ENCODE measurements at regions not wholly inside any gene's neighbourhood (a gene's known extent, or its start where the extent isn't known, plus 50 kb on each side); places are given as distances from the start of the nearest gene placed in this dataset.
A peak's percentile ranks its signal among the peaks of the same experiment; 100 is the strongest.
"Not testable (repeated sequence)": the region's sequence is repeated elsewhere in the genome, so short reads cannot be mapped to it uniquely, and the experiment has no call there.

- no peak for DNase-seq
Observed at GRCh38 chr7:26065652-26066051, 86.3 kb upstream of the NFE2L3 start.

GRCh38 chr7:26066736-26067135, 85.3 kb upstream of the NFE2L3 start:
- DNase-seq: no peak

GRCh38 chr7:26070290-26070689, 81.7 kb upstream of the NFE2L3 start:
- no peak for DNase-seq

- DNase-seq: no peak
Observed at GRCh38 chr7:26071622-26072456, 80.2 kb upstream of the NFE2L3 start.

DNA sequence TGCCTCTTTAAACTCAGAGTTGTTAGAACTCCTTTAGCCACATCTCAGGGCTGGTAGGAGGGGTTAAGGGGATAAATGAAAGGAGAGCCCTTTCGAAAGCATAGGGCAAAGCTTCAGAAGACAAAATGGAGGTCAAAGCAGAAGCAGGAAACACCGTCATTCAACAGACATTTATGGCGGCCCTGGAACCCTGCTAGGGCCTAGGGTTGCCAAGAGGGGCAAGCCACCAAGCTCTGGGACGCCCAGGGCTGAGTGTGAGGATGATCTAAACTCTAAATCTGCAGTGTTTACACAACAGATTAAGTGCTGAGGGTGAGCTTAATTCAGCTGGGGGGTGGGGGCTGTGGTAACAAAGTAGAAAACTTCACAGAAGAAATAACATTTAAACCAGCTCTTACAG, 79.0 kb upstream of the NFE2L3 start:
- no peak for DNase-seq

GRCh38 chr7:26074919-26075318, 77.1 kb upstream of the NFE2L3 start:
- no peak for DNase-seq

DNA sequence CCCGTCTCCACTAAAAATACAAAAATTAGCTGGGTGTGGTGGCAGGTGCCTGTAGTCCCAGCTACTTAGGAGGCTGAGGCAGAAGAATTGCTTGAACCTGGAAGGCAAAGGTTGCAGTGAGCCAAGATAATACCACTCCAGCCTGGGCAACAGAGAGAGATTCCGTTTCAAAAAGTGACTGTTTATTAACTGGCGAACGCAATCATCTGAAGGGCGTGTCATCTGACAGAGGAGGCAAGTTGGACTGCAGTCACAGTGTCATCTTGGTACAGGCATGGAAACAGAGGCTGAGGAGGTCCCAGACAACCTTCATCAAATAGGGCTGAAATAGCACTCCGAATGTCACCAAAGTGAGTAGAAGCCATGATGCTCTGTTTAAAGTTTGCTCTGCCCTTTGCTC, 75.3 kb upstream of the NFE2L3 start:
- DNase-seq: no peak

DNA sequence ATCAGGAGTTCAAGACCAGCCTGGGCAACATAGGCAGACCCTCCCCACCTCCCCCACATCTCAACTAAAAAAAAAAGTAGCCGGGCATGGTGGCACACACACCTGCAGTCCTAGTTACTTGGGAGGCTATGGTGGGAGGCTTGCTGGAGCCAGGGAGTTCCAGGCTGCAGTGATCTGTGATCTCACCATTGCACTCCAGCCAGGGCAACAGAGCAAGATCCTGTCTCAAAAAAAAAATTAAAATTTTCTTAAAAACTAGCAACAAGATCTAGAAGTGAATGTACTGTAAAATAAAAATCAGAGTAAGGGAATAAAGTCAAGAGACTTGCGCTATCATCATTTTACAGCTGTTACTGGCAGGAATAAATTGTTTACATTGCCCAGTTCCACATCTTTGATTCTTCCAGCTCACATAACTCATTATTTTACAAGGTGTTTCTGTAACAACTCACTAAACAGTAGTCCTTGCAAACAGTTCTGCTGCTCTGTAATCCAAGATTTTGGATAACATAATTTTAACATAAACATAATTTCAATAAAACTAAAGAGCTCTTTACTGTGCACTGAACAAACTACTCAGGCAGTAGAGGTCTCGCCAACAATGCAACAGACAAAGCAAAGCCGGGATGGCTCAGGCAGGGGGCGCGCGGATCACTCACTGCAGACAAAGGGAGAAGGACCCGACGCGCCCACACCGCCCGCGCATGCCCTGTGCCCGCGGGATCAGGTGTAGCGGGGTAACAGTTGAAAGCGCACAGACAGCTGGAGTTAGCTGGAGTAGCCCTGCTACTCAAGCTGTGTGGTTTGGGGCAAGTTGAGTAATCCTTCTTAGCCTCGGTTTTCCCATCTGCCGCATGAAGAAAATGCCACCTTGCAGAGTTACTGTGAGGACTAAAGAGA, 73.3 kb upstream of the NFE2L3 start:
- DNase-seq: peak; percentile 72

DNA sequence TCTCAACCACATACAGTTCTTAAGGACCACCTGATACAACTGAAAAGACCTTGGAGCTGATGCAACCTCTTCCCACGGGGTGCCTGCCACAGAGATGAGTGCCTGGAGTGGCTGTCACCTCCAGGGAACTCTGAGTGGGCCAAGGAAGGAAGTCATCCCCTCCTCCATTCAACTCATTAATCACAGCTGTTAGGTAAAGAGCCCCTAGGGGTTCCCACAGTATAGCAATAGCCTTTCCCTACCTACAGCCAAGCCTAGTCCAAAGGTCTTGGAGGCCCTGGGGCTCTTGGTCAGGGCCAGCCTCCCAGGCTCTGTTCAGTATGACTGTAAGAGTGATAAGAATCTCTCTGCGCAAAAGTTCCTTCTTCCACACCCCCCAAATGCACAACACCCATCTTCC, 70.4 kb upstream of the NFE2L3 start:
- DNase-seq: no peak

GRCh38 chr7:26083113-26083512, 68.9 kb upstream of the NFE2L3 start:
- DNase-seq: no peak

GRCh38 chr7:26084418-26084817, 67.6 kb upstream of the NFE2L3 start:
- DNase-seq: no peak

GRCh38 chr7:26085771-26086170, 66.2 kb upstream of the NFE2L3 start:
- no peak for DNase-seq

- DNase-seq: no peak
Observed at GRCh38 chr7:26087321-26088091, 64.5 kb upstream of the NFE2L3 start.

DNA sequence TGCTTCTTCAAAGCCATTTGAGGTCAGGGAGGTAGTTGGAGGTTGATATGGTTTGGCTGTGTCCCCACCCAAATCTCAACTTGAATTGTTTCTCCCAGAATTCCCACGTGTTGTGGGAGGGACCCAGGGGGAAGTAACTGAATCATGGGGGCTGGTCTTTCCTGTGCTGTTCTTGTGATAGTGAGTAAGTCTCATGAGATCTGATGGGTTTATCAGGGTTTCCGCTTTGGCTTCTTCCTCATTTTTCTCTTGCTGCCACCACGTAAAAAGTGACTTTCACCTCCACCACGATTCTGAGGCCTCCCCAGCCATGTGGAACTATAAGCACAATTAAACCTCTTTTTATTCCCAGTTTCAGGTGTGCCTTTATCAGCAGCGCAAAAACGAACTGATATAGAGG, 62.5 kb upstream of the NFE2L3 start:
- not testable (repeated sequence) for DNase-seq

GRCh38 chr7:26090927-26091519, 61.0 kb upstream of the NFE2L3 start:
- DNase-seq: no peak

- no peak for DNase-seq
Observed at GRCh38 chr7:26091933-26092332, 60.1 kb upstream of the NFE2L3 start.

DNA sequence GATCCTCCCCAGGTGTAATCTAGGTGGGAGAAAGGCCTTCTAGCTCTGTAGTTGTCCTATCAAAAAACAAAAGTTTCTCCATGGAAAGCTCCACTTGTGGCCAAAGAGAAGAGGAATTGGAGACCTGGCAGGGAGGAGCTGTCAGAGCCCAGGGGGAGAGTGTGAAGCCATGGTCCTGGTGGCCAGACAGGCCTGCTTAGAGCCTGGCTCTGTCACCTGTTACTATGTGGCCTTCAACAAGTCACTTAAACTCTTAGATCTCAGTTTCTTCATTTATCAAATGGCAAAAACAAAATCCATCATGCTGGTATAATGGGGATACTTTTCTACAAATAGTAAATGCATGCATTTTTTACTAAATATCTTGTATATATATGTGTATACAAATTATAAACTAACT, 59.0 kb upstream of the NFE2L3 start:
- no peak for DNase-seq

DNA sequence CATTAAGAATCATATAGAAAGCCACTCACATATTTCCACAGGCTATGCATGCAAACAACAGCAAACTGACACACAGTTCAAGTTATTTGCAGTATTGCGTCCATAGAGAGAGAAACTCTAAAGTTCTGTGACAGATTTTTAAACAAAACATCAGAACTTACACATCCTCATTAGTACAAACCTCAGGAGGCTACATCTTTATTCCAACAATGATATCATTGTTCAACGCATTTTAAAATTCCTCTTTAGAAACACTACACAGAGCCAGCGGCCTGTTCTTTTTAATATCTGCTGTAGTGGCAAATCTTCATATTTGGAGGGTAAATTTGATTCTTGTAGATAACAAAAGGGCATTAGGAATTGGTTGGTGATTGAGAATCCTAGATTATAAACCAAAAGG, 55.9 kb upstream of the NFE2L3 start:
- DNase-seq: no peak

DNA sequence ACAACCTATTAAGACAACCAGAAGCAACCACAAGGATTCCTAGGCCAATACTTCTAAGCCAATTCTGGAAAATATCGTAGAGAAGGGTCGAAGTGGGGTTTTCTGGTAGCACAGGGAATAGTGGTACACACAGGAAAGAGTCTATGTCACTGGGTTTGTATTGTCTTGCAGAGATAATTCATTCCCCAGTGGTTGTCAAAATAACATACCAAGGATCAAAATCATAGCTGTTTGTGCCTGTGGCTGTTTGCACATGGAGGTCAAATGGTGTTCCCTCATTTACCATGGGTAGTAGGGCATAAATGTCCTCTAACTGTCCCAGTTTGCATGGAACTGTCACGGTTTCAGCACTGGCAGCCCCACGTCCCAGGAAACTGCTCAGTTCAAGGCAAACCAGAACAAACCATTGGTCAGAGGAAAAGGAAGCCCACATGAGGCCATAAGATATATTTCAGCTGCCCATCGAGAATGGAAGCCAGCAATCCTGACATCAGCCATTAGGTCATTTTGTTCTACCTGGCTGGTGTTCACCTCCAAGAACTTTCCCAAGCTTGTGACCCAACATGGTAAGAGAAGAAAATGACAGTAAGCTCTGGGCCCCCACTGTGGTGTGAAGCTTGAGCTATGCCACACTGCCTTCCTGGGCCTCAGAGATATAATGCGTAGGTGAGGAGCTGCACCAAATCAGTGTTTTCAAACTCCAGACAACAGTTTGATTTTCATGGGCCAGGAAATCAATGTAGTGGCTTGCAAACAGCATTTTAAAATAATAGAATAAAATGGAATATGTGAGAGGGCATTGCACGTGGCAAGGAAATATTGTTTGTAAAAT, 53.9 kb upstream of the NFE2L3 start:
- DNase-seq: no peak

GRCh38 chr7:26099236-26099635, 52.8 kb upstream of the NFE2L3 start:
- no peak for DNase-seq

DNA sequence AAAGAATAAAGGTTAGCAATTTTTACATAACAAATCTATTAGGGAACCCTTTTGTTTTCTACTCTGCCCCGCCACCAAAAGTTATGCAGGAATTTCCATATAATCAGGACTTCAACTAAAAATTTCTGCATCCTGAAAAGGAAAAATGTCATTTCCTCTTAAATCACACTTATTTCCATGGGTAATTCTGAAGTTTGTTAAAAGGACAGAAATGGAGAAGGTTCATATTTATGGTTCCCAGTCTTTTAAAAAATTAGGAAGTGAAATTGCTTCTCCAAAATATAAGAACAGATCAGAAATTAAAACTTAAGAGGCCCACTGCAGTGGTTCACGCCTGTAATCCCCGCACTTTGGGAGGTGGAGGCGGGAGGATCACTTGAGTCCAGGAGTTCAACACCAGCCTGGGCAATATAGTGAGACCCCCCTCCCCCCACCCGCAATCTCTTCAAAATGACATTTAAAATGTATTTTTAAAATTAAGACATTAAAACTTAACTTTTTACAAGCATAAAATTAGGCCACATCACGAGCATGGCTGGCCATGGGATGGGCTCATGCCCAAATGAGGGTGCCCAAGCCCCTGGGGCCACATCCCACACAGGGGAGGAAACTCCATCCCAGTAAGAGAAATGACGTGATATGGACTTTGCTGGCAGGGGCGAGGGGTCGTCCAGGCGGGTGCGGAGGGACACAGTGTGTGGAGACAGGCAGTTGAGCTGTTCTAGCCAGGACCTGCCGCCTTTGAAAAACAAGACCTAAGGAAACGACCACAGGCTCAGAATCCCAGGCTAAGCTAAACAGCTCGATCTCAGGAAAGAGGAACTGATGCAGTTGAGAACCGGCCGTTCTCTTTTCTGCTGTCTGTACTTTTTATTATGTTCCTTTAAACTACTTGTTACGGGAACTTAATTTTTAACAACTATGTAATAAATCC, 51.3 kb upstream of the NFE2L3 start:
- no peak for DNase-seq
